Panc1 (cell line): ENCODE measurements at regions not wholly inside any gene's neighbourhood (a gene's known extent, or its start where the extent isn't known, plus 50 kb on each side); places are given as distances from the start of the nearest gene placed in this dataset.

Experiments
- SIN3A ChIP-seq: IDR thresholded peaks from 2 replicates; pipeline ENCODE4 v1.6.1; 2012; ENCODE audit warnings: low read depth, mild to moderate bottlenecking, low read length, moderate library complexity, borderline replicate concordance; ENCODE audit not compliant: insufficient read depth
- TF ChIP-seq, protein P1 (sequence below): fragments of 450-650 bp; IDR thresholded peaks from 2 replicates; pipeline ENCODE4 v1.5.1; 2017; ENCODE audit warnings: mild to moderate bottlenecking
- TF ChIP-seq, protein P2 (sequence below), 2 experiments: IDR thresholded peaks; 2 replicates each; pipeline ENCODE4 v1.6.1; 2011 to 2012; ENCODE audit warnings: low read depth in 2 of 2, control low read depth in 1 of 2, low read length in 1 of 2, mild to moderate bottlenecking in 1 of 2, moderate library complexity in 1 of 2; ENCODE audit not compliant: insufficient read depth in 1 of 2

GRCh38 chr9:110143485-110143884, 64.5 kb downstream of the C9orf152 start:
- TF ChIP-seq, protein P1, sequence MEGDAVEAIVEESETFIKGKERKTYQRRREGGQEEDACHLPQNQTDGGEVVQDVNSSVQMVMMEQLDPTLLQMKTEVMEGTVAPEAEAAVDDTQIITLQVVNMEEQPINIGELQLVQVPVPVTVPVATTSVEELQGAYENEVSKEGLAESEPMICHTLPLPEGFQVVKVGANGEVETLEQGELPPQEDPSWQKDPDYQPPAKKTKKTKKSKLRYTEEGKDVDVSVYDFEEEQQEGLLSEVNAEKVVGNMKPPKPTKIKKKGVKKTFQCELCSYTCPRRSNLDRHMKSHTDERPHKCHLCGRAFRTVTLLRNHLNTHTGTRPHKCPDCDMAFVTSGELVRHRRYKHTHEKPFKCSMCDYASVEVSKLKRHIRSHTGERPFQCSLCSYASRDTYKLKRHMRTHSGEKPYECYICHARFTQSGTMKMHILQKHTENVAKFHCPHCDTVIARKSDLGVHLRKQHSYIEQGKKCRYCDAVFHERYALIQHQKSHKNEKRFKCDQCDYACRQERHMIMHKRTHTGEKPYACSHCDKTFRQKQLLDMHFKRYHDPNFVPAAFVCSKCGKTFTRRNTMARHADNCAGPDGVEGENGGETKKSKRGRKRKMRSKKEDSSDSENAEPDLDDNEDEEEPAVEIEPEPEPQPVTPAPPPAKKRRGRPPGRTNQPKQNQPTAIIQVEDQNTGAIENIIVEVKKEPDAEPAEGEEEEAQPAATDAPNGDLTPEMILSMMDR: no peak
- TF ChIP-seq SIN3A: no peak
- TF ChIP-seq, protein P2, sequence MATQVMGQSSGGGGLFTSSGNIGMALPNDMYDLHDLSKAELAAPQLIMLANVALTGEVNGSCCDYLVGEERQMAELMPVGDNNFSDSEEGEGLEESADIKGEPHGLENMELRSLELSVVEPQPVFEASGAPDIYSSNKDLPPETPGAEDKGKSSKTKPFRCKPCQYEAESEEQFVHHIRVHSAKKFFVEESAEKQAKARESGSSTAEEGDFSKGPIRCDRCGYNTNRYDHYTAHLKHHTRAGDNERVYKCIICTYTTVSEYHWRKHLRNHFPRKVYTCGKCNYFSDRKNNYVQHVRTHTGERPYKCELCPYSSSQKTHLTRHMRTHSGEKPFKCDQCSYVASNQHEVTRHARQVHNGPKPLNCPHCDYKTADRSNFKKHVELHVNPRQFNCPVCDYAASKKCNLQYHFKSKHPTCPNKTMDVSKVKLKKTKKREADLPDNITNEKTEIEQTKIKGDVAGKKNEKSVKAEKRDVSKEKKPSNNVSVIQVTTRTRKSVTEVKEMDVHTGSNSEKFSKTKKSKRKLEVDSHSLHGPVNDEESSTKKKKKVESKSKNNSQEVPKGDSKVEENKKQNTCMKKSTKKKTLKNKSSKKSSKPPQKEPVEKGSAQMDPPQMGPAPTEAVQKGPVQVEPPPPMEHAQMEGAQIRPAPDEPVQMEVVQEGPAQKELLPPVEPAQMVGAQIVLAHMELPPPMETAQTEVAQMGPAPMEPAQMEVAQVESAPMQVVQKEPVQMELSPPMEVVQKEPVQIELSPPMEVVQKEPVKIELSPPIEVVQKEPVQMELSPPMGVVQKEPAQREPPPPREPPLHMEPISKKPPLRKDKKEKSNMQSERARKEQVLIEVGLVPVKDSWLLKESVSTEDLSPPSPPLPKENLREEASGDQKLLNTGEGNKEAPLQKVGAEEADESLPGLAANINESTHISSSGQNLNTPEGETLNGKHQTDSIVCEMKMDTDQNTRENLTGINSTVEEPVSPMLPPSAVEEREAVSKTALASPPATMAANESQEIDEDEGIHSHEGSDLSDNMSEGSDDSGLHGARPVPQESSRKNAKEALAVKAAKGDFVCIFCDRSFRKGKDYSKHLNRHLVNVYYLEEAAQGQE (IDR thresholded peaks at IDR 0.05; ENCODE audit: insufficient read depth in 1 of 2, low read depth in 2 of 2, low read length in 1 of 2): no peak
